Keratinocyte (primary cell): ENCODE measurements at regions not wholly inside any gene's neighbourhood (a gene's known extent, or its start where the extent isn't known, plus 50 kb on each side); places are given as distances from the start of the nearest gene placed in this dataset.

Experiments used
- CTCF ChIP-seq, 3 experiments: IDR thresholded peaks in 1 of 3; conservative IDR thresholded peaks in 1 of 3; optimal IDR thresholded peaks in 1 of 3; 2 replicates in 2 of 3; 3 replicates in 1 of 3; pipeline versions ENCODE3 to v1.5.1; 2011; ENCODE audit warnings: low read length in 3 of 3, mild to moderate bottlenecking in 3 of 3, moderate library complexity in 2 of 3, control low read depth in 1 of 3, inconsistent platforms in 1 of 3; ENCODE audit not compliant: insufficient read depth in 2 of 3; ENCODE audit errors: extremely low read depth in 1 of 3
- EZH2 ChIP-seq: IDR thresholded peaks from one replicate; pipeline ENCODE4 v1.6.1; 2012; ENCODE audit warnings: inconsistent platforms, mild to moderate bottlenecking, low read length, moderate library complexity

- TF ChIP-seq CTCF (optimal IDR thresholded peaks at IDR 0.05 in 1 of 3, IDR thresholded peaks at IDR 0.05 in 1 of 3, conservative IDR thresholded peaks at IDR 0.05 in 1 of 3; ENCODE audit: extremely low read depth in 1 of 3, insufficient read depth in 2 of 3, low read length in 3 of 3) (no peak), EZH2 (no peak)
Measured at GRCh38 chr13:48603375-48603774, 50.4 kb upstream of the CYSLTR2 start.
